Natural killer cell (primary cell): ENCODE measurements at regions not wholly inside any gene's neighbourhood (a gene's known extent, or its start where the extent isn't known, plus 50 kb on each side); places are given as distances from the start of the nearest gene placed in this dataset.

Experiments
- ATAC-seq, 3 donors: fragments of 150-1000 bp in 2 of 3; fragments of 200-7000 bp in 1 of 3; cut with Tn5 transposase; 1 replicate in 1 of 3; 2 replicates in 2 of 3; pipeline ENCODE4 v1.10.0; 2021; ENCODE audit warnings: mild to moderate bottlenecking in 2 of 3, moderate library complexity in 2 of 3
- DNase-seq, 2 donors: peaks; one replicate each; pipeline versions ENCODE4 v3.0.0 to v3.0.0-alpha.2; 2013 to 2021; ENCODE audit warnings: mixed read lengths in 1 of 2
- H3K27ac ChIP-seq: one replicate; pipeline ENCODE4 v1.5.1; 2013; ENCODE audit warnings: mild to moderate bottlenecking, low read length
- H3K27me3 ChIP-seq: one replicate; pipeline ENCODE4 v1.6.1; 2013; ENCODE audit warnings: low read length; ENCODE audit not compliant: control insufficient read depth, insufficient read depth
- H3K36me3 ChIP-seq: one replicate; pipeline ENCODE4 v1.6.1; 2013; ENCODE audit warnings: low read length; ENCODE audit not compliant: control insufficient read depth, insufficient read depth
- H3K4me1 ChIP-seq: one replicate; pipeline ENCODE4 v1.6.1; 2013; ENCODE audit warnings: low read length; ENCODE audit not compliant: control insufficient read depth, insufficient read depth
- H3K4me3 ChIP-seq: one replicate; pipeline ENCODE4 v1.5.1; 2013; ENCODE audit warnings: low read length
- H3K9me3 ChIP-seq: one replicate; pipeline ENCODE4 v1.6.1; 2013; ENCODE audit warnings: low read length; ENCODE audit not compliant: control insufficient read depth, insufficient read depth
- H3K27ac Mint-ChIP-seq, 2 donors: one replicate each; pipeline ENCODE4 v1.8.0; 2022; ENCODE audit warnings: mild to moderate bottlenecking in 2 of 2, mixed read lengths in 2 of 2, moderate library complexity in 1 of 2
- H3K27me3 Mint-ChIP-seq, 2 donors: one replicate each; pipeline ENCODE4 v1.8.0; 2022; ENCODE audit warnings: low read depth in 2 of 2, mixed read lengths in 2 of 2
- H3K36me3 Mint-ChIP-seq: one replicate; pipeline ENCODE4 v1.8.0; 2022; ENCODE audit warnings: mixed read lengths
- H3K4me1 Mint-ChIP-seq, 2 donors: one replicate each; pipeline ENCODE4 v1.8.0; 2022; ENCODE audit warnings: mixed read lengths in 2 of 2
- H3K4me3 Mint-ChIP-seq: one replicate; pipeline ENCODE4 v1.8.0; 2022; ENCODE audit warnings: mild to moderate bottlenecking, moderate library complexity, mixed read lengths
- H3K9me3 Mint-ChIP-seq, 2 donors: one replicate each; pipeline ENCODE4 v1.8.0; 2022; ENCODE audit warnings: mixed read lengths in 2 of 2
- WGBS: methylation state at CpG from one replicate; pipeline ENCODE4 v1.1.7; 2013; ENCODE audit warnings: missing lambda C conversion rate; ENCODE audit not compliant: insufficient coverage; 5-methylcytosine and 5-hydroxymethylcytosine counted together
- intact Hi-C: fragments of 100-400 bp; cut with micrococcal nuclease; formaldehyde crosslinking; loops from one replicate; pipeline ENCODE4 v1.14.2; 2022
- TF ChIP-seq, protein P1 (sequence below): fragments of 200-600 bp; IDR thresholded peaks from one replicate; pipeline ENCODE4 v1.8.0; 2022; ENCODE audit warnings: antibody characterized with exemption

DNA sequence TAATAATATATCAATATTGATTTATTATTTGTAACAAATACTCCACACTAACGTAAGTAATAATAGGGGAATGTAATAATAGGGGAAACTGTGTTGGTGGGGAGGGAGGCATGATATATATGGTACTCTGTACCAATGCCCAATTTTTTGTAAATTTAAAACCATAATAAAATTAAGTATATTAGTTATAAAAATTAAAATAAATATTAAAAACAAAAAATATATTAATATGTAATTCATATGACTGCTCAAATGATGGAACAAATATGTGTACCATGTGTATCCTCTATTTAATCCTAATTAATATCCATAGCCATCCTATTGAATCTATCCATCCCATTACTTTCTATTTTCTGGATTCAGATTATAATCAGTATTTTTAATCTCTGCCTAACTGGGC, 578.0 kb downstream of the KCNA4 start:
- Histone ChIP-seq H3K4me1 (no peaks in the 10 kb centered on the region), H3K9me3 (no peaks in the 10 kb centered on the region), H3K36me3 (no peaks in the 10 kb centered on the region), H3K27ac (no peak overlapping the region), H3K4me3 (no peak overlapping the region), H3K27me3 (no peaks in the 10 kb centered on the region)
- DNase-seq (no peak), ATAC-seq (no peak)
- Mint-ChIP-seq H3K27ac (no peak overlapping the region), H3K27me3 (no peaks in the 10 kb centered on the region), H3K4me1 (no peaks in the 10 kb centered on the region), H3K9me3 (peaks cover 8 to 9% of the 10 kb centered on the region in 2 donors), H3K4me3 (no peak overlapping the region), H3K36me3 (no peaks in the 10 kb centered on the region)
- intact Hi-C loops: no loop called here
- no CpG with 5 or more reads among the region's 1 CpG for WGBS
- TF ChIP-seq, protein P1, sequence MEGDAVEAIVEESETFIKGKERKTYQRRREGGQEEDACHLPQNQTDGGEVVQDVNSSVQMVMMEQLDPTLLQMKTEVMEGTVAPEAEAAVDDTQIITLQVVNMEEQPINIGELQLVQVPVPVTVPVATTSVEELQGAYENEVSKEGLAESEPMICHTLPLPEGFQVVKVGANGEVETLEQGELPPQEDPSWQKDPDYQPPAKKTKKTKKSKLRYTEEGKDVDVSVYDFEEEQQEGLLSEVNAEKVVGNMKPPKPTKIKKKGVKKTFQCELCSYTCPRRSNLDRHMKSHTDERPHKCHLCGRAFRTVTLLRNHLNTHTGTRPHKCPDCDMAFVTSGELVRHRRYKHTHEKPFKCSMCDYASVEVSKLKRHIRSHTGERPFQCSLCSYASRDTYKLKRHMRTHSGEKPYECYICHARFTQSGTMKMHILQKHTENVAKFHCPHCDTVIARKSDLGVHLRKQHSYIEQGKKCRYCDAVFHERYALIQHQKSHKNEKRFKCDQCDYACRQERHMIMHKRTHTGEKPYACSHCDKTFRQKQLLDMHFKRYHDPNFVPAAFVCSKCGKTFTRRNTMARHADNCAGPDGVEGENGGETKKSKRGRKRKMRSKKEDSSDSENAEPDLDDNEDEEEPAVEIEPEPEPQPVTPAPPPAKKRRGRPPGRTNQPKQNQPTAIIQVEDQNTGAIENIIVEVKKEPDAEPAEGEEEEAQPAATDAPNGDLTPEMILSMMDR: no peak

DNA sequence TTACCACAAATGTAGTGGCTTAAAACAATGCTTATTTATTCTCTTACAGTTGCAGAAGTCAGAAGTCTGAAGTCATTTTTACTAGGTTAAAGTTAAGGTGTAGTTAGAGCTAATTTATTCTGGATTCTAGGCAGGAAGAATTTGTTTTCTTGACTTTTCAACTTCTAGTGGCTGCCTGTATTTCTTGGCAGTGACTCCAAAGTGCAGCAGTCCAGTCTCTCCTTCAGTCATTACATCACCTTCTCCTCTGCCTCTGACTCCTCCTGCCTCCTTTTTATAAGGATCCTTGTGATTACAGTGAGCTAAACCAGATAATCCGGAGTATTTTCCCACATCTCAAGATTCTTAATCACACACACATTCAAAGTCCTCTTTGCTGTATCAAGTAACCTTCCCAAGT, 581.4 kb downstream of the KCNA4 start:
- Histone ChIP-seq H3K27ac (no peak overlapping the region), H3K4me1 (no peaks in the 10 kb centered on the region), H3K9me3 (no peaks in the 10 kb centered on the region), H3K36me3 (no peaks in the 10 kb centered on the region), H3K4me3 (no peak overlapping the region), H3K27me3 (no peaks in the 10 kb centered on the region)
- DNase-seq: no peak
- intact Hi-C loops: no loop called here
- no peaks in the 10 kb centered on the region for H3K27me3 Mint-ChIP-seq
- H3K4me1 Mint-ChIP-seq: no peaks in the 10 kb centered on the region
- WGBS: 83% methylated on average over 1 of the region's 1 CpG
- H3K9me3 Mint-ChIP-seq: peaks cover 8 to 10% of the 10 kb centered on the region in 2 donors
- TF ChIP-seq, protein P1: no peak
- no peak overlapping the region for H3K27ac Mint-ChIP-seq
- no peak for ATAC-seq
- no peak overlapping the region for H3K4me3 Mint-ChIP-seq
- H3K36me3 Mint-ChIP-seq: no peaks in the 10 kb centered on the region

DNA sequence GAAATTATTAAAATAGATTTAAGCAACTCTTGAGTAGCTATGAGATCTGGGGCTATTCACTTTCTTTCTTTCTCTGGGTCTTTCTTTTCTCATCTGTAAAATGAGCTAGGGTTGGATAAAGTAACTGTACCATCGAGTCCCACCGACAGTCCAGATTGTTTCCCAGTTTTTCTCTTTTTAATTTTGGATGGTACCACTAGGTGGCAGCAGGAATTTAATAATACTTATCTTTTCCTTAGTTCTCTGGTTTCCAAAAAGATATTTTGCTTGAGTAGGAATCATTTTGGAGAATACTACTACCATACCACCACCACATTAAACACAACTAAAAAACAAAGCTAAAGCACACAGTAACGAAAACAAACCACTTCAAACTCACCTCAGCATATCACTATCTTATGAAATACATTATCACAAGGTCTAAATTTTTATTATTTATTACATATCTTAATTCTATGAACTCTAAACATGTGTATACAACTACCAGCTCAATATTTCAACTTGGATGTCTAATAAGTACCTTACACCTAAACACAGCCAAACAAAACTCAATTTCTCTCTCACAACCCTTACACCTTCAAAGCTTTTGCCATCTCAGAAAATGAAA, 584.0 kb downstream of the KCNA4 start:
- Mint-ChIP-seq H3K9me3 (peaks cover 8 to 14% of the 10 kb centered on the region in 2 donors), H3K27me3 (no peaks in the 10 kb centered on the region), H3K4me3 (no peak overlapping the region), H3K36me3 (no peaks in the 10 kb centered on the region), H3K27ac (no peak overlapping the region), H3K4me1 (no peaks in the 10 kb centered on the region)
- no peak for ATAC-seq
- Histone ChIP-seq H3K4me1 (no peaks in the 10 kb centered on the region), H3K27me3 (no peaks in the 10 kb centered on the region), H3K9me3 (no peaks in the 10 kb centered on the region), H3K27ac (no peak overlapping the region), H3K4me3 (no peak overlapping the region), H3K36me3 (no peaks in the 10 kb centered on the region)
- intact Hi-C loops: no loop called here
- TF ChIP-seq, protein P1: no peak
- no peak for DNase-seq
- WGBS: 20% methylated on average over 2 of the region's 3 CpGs

DNA sequence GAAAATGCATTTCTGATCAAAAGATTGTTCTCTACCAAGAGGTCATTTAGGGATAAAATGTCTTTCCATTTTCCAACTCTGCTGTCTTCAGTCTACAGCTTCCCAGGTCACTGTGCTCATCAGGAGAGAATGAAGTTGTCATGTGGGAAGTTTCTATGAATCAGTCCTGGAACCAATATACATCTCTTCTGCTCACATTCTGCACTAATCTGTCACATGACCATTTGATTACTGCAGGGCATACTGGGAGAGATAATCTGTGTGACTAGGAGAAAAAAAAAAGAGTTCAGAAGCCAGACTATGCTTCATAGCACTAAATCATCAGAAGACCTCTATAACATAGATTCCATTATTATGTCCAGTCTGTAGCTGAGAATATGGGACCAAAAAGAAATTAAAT, 611.5 kb downstream of the KCNA4 start:
- Histone ChIP-seq H3K9me3 (no peaks in the 10 kb centered on the region), H3K27me3 (no peaks in the 10 kb centered on the region), H3K4me1 (no peaks in the 10 kb centered on the region), H3K36me3 (no peaks in the 10 kb centered on the region), H3K4me3 (no peak overlapping the region), H3K27ac (no peak overlapping the region)
- Mint-ChIP-seq H3K9me3 (peaks cover 9 to 16% of the 10 kb centered on the region in 2 donors), H3K4me3 (no peak overlapping the region), H3K27ac (no peak overlapping the region), H3K4me1 (no peaks in the 10 kb centered on the region), H3K27me3 (no peaks in the 10 kb centered on the region), H3K36me3 (no peaks in the 10 kb centered on the region)
- TF ChIP-seq, protein P1: no peak
- DNase-seq: no peak
- no peak for ATAC-seq
- intact Hi-C loops: no loop called here
